Spinal cord (tissue), 10 donors: ENCODE measurements at regions not wholly inside any gene's neighbourhood (a gene's known extent, or its start where the extent isn't known, plus 50 kb on each side); places are given as distances from the start of the nearest gene placed in this dataset. TPM values are rescaled to one million over a fixed set of nuclear protein-coding genes. Genes with fewer than 3 reads are reported as not detected.
"Not testable (repeated sequence)": the region's sequence is repeated elsewhere in the genome, so short reads cannot be mapped to it uniquely, and the experiment has no call there.

Experiments
- DNase-seq, 6 donors: peaks; one replicate each; pipeline versions ENCODE4 v3.0.0 to v3.0.0-alpha.2; 2013 to 2015; ENCODE audit warnings: low spot score in 6 of 6, low read depth in 4 of 6
- H3K27ac ChIP-seq: one replicate; pipeline ENCODE4 v1.5.1; 2013; ENCODE audit warnings: low read depth, low read length, control low read depth
- H3K27me3 ChIP-seq: one replicate; pipeline ENCODE4 v1.6.1; 2013; ENCODE audit warnings: low read length; ENCODE audit not compliant: control insufficient read depth, insufficient read depth
- H3K36me3 ChIP-seq: one replicate; pipeline ENCODE4 v1.6.1; 2013; ENCODE audit warnings: low read length; ENCODE audit not compliant: control insufficient read depth, insufficient read depth
- H3K4me1 ChIP-seq: one replicate; pipeline ENCODE4 v1.6.1; 2013; ENCODE audit warnings: low read length; ENCODE audit not compliant: control insufficient read depth, insufficient read depth
- H3K4me3 ChIP-seq: one replicate; pipeline ENCODE4 v1.5.1; 2013; ENCODE audit warnings: low read depth, low read length, control low read depth
- H3K9me3 ChIP-seq: one replicate; pipeline ENCODE4 v1.6.1; 2013; ENCODE audit warnings: low read length; ENCODE audit not compliant: control insufficient read depth, insufficient read depth
- WGBS: methylation state at CpG from one replicate; pipeline ENCODE4 v1.1.5; 2013; ENCODE audit warnings: missing lambda C conversion rate; ENCODE audit not compliant: insufficient coverage; 5-methylcytosine and 5-hydroxymethylcytosine counted together
- small RNA-seq: library from RNA; depleted of rRNA; stranded (forward); fragments of <200 nt; gene quantifications from one replicate; pipeline ENCODE3, GENCODE V24; 2014; ENCODE audit warnings: low replicate concordance
- donor health status: healthy.

- WGBS = 91% methylated on average over 5 of the region's 6 CpGs
- H3K27me3 ChIP-seq, H3K36me3 ChIP-seq, H3K4me3 ChIP-seq, H3K4me1 ChIP-seq, DNase-seq, H3K9me3 ChIP-seq, H3K27ac ChIP-seq: not testable (repeated sequence)
Measured at GRCh38 chr6:84831924-84832323, 67.5 kb upstream of the TBX18 start.

DNA sequence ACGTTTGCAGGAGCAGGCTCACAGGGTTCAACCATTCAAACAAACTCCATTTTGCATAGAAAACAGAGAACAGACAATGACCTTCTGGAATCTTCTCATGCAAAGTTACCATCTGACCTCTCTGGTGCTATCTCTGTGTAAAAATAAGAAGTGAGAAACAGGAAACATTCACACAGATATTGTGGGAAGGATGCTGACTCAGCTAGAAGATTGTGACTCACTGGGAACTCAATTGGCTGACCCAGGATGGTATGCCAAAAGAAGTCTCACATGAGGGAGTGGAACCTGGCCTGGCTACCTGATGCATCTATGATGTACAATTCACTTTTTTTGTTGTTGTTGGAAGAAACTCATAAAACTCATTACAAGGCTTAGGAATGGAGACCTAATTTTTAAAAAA lies 61.1 kb upstream of the TBX18 start:
- no peaks in the 10 kb centered on the region for H3K27me3 ChIP-seq
- no peaks in the 10 kb centered on the region for H3K36me3 ChIP-seq
- H3K27ac ChIP-seq = no peak overlapping the region
- DNase-seq = no peak
- 88% methylated on average over 1 of the region's 1 CpG for WGBS
- no peaks in the 10 kb centered on the region for H3K4me1 ChIP-seq
- peaks cover 1% of the 10 kb centered on the region for H3K9me3 ChIP-seq
- H3K4me3 ChIP-seq = no peak overlapping the region

DNA sequence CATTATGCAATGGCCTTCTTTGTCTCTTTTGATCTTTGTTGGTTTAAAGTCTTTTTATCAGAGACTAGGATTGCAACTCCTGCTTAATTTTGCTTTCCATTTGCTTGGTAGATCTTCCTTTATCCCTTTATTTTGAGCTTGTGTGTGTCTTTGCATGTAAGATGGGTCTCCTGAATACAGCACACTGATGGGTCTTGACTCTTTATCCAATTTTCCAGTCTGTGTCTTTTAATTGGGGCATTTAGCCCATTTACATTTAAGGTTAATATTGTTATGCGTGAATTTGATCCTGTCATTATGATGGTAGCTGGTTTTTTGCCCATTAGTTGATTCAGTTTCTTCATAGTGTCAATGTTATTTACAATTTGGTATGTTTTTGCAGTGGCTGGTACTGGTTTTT lies 56.9 kb upstream of the TBX18 start:
- H3K27ac ChIP-seq, H3K9me3 ChIP-seq, DNase-seq, H3K36me3 ChIP-seq, H3K27me3 ChIP-seq, H3K4me3 ChIP-seq, H3K4me1 ChIP-seq: not testable (repeated sequence)
- no CpG with 5 or more reads among the region's 1 CpG for WGBS

- H3K4me1 ChIP-seq = no peaks in the 10 kb centered on the region
- no peak overlapping the region for H3K4me3 ChIP-seq
- no CpG with 5 or more reads among the region's 3 CpGs for WGBS
- no peaks in the 10 kb centered on the region for H3K27me3 ChIP-seq
- no peaks in the 10 kb centered on the region for H3K9me3 ChIP-seq
- DNase-seq = no peak
- H3K36me3 ChIP-seq = no peaks in the 10 kb centered on the region
- H3K27ac ChIP-seq = no peak overlapping the region
Measured at GRCh38 chr6:84816741-84817140, 52.3 kb upstream of the TBX18 start.

- WGBS = no CpG with 5 or more reads among the region's 3 CpGs
Measured at GRCh38 chr6:84815896-84816735, 51.7 kb upstream of the TBX18 start.

More at GRCh38 chr6:84815896-84816735, 51.7 kb upstream of the TBX18 start:
- Histone ChIP-seq H3K9me3 (no peaks in the 10 kb centered on the region), H3K4me3 (no peak overlapping the region), H3K4me1 (no peaks in the 10 kb centered on the region), H3K27me3 (no peaks in the 10 kb centered on the region), H3K36me3 (no peaks in the 10 kb centered on the region), H3K27ac (no peak overlapping the region)
- DNase-seq = no peak

Small RNAs in the stretch of these regions (small RNA-seq; reads per million reads assigned to genes)
- not detected for gene AL109941.1
